ENCODE measurements at regions not wholly inside any gene's neighbourhood (a gene's known extent, or its start where the extent isn't known, plus 50 kb on each side); places are given as distances from the start of the nearest gene placed in this dataset.
A peak's percentile ranks its signal among the peaks of the same experiment; 100 is the strongest.

- TF ChIP-seq PHF21A (CRISPR knock-in tag; IDR thresholded peaks at IDR 0.05) (peak; percentile 58; the same call in 1 of the 2 replicates), DNMT1 (CRISPR knock-in tag; IDR thresholded peaks at IDR 0.05) (no peak), GABPB1 (CRISPR knock-in tag; IDR thresholded peaks at IDR 0.05) (peak; percentile 38; the same call in 1 of the 2 replicates), ZNF788 (CRISPR knock-in tag; IDR thresholded peaks at IDR 0.05; ENCODE audit: borderline replicate concordance) (peak; percentile 42; the same call in 1 of the 2 replicates), ZNF329 (CRISPR knock-in tag; IDR thresholded peaks at IDR 0.05; ENCODE audit: low read depth) (no peak), ZNF670 (CRISPR knock-in tag; IDR thresholded peaks at IDR 0.05; ENCODE audit: borderline replicate concordance) (no peak), PRPF4 (IDR thresholded peaks at IDR 0.05; ENCODE audit: low read depth, low read length, poor library complexity, severe bottlenecking) (no peak), PRDM15 (CRISPR knock-in tag; IDR thresholded peaks at IDR 0.05) (no peak), ZNF20 (CRISPR knock-in tag; IDR thresholded peaks at IDR 0.05) (no peak), SP4 (CRISPR knock-in tag; IDR thresholded peaks at IDR 0.05) (no peak), ZNF597 (CRISPR knock-in tag; IDR thresholded peaks at IDR 0.05) (no peak), ZNF17 (CRISPR knock-in tag; IDR thresholded peaks at IDR 0.05) (no peak), SIX4 (CRISPR knock-in tag; IDR thresholded peaks at IDR 0.05) (no peak), CEBPZ (IDR thresholded peaks at IDR 0.05; ENCODE audit: low read length) (no peak), KDM5A (IDR thresholded peaks at IDR 0.05; ENCODE audit: borderline replicate concordance, low read length) (no peak), ZNF10 (CRISPR knock-in tag; IDR thresholded peaks at IDR 0.05; ENCODE audit: borderline replicate concordance, low read depth) (no peak), PRDM4 (CRISPR knock-in tag; IDR thresholded peaks at IDR 0.05; ENCODE audit: borderline replicate concordance) (no peak), HNRNPK (IDR thresholded peaks at IDR 0.05; ENCODE audit: low read depth, low read length, poor library complexity, severe bottlenecking) (no peak)
Observed at GRCh38 chr3:177516158-177517011, 319.1 kb upstream of the TBL1XR1 start (continued).
